ENCODE measurements at regions not wholly inside any gene's neighbourhood (a gene's known extent, or its start where the extent isn't known, plus 50 kb on each side); places are given as distances from the start of the nearest gene placed in this dataset.

GRCh38 chr3:30225021-30225420 lies 381.4 kb upstream of the TGFBR2 start:
- DNase-seq = no peak

- no peak for DNase-seq
Observed at GRCh38 chr3:30226601-30227151, 379.7 kb upstream of the TGFBR2 start.

DNA sequence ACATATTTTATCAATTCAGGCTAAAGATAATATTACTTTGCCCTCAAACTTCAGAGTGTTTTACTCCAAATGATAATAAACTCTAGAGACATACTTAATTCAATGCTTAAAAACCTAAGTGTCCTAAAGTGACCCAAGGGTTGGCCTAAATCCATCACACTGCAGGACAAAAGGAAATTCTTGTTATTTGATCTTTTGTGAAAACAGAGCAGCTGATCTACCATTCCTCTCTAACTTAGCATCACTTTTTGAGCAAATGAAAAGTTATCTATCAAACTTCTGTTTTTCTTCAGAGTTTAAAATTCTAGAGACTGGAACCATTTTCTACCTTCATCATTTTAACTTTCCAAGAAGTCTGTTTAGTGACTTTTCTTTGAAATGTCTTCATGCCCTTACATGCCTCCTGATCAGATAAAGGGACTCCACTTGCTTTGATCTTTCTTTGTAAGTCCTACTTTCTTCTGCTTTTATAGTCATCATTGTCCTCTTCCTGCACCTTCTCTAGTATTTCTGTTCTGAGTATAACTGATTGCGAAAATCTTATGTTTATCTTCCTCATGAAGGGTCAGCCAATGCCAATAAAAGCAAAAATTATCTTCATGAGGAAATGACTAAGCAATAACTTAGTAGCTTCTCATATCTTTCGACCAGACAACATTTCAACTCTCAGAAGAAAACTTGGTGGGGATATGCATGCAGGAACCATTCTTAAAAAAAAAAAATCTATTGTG lies 378.7 kb upstream of the TGFBR2 start:
- no peak for DNase-seq

DNA sequence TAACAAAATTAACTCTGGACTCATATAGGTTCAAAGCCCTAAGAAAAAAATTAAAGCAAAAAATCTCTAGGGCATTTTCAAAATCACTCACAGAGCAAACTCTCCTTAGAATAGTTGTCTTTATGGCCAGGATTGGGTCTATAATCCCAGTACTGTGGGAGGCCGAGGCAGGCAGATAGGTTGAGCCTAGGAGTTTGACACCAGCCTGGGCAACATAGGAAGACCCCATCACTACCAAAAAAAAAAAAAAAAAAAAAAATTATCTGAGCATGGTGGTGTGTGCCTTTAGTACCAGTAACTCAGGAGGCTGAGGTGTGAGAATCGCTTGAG lies 378.1 kb upstream of the TGFBR2 start:
- DNase-seq = no peak

GRCh38 chr3:30231277-30232141 lies 374.9 kb upstream of the TGFBR2 start:
- no peak for DNase-seq

GRCh38 chr3:30232142-30232541 lies 374.3 kb upstream of the TGFBR2 start:
- no peak for DNase-seq

GRCh38 chr3:30233913-30234646 lies 372.3 kb upstream of the TGFBR2 start:
- no peak for DNase-seq

DNA sequence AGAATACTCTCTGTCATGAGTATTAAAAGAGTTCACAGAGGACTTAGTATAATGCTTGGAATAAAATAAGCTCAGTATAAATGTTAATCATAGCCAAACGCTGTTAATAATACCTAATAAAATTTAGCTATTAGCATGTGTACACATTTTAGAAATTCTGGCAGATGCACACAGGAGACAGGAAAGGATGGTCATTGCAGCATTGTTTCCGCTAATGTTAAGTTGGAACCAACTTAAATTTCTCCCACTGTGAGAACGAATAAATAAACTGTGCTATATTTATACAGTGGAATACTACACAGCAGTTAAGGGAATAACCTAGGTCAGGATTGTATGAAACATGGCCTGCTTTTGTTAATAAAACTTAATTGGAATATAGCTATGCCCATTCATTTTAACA lies 370.4 kb upstream of the TGFBR2 start:
- no peak for DNase-seq

DNA sequence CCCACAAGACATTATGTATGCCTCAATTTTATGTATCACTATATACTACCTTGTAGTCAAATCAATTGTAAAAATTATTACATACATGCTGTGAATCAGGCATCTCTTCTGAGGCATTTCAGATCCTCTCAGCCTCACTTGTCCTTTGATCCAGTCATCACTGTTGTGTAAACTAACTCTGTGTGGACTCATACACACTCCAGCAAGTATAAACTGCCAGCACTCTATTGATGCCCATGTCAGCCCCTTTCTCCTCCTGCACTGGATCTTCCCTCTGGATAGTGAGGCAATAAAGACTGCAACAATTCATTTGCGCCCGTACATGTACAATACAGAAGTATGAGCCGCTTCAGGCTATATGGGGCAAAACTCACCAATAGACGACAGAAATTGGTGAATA lies 364.7 kb upstream of the TGFBR2 start:
- DNase-seq = no peak

DNA sequence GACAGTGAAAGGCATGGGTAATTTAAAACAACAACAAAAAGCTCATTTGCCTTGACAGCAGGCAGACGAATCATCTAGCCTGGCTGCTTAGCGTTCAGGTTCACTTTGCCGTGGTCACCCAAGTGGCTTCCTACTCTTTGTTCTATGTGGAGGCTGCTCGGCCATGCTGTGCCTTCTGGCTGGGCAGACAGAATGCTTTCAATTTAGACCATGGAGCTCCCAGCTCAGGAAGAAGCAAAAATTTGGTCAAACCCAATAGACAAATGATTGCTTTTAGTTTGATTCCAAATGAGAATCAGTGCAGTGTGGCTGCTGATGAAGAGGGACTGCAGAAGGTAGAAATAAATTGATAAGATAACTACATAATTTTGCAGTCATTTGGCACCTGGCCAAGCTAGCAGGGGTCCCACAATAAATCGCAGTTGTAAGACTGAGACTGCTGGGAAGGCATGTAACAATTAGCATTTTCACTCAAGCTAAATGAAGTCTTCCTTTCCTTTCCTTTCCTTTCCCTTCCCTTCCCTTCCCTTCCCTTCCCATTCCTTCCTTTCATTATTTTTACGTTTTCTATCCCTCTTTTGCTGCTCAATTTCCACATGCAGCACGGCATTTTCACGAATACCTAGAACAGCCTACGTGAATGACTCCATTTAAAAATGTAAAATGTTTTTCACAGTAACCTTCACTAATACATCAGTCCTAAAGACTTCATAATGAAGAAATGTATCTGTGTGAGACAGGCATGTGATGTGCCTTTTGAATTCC lies 360.4 kb upstream of the TGFBR2 start:
- DNase-seq = no peak

DNA sequence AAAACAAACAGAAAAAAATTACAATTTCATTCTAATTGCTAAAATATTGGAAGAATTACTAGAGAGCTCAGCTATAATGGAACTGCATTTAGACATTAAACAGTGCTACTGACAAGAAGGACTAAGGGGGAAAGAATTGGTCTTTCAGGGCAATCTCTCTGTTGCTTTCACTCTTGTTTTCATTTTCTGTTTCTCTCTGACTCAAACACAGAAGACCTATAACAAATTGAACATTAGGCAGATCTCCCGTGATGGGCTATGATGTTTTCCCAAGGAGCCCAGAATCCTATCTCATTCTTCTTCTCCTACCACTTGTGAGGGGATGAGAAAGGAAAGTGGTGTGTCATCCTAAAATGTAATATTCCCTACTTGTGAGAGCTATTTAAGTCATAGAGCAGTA lies 358.0 kb upstream of the TGFBR2 start:
- DNase-seq = no peak

- no peak for DNase-seq
Observed at GRCh38 chr3:30252474-30252873, 353.9 kb upstream of the TGFBR2 start.

DNA sequence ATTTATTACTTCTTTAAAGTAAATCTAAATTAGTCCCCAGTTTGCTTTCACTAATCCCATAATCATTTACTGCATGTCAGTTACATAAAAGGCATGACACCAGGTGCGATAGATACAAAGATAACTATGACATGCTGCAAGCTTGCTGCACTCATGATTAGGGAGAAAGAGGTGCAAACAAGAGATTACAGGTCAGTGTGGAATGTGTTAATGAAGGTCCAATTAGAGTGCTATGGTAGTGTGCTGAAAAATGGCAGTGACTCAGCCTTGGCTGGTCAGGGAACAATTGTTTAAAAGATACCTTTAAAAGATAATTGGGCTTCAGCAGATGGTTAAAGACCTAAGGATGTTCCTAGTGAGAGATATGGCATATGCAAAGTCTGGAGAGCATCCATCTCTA lies 352.6 kb upstream of the TGFBR2 start:
- no peak for DNase-seq

DNA sequence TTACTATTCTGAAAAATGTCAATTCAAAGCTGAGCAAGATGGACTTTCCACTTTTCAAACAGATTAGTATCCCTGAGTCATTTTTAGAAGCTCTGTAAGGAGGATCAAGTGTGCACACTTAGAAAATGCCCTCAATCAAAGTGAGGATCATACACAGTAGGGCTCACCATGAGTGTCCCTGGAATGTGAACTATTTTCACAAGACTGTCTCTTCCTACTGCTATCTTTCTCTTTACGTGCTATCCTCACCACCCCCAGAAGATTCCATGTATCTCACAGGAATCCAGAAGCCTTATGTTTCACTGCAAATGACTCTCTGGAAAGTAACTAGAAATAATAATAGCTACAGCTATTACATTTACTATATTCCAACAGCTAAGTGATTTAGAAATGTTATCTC lies 349.9 kb upstream of the TGFBR2 start:
- DNase-seq = no peak

- DNase-seq = no peak
Observed at GRCh38 chr3:30258426-30259392, 347.7 kb upstream of the TGFBR2 start.

DNA sequence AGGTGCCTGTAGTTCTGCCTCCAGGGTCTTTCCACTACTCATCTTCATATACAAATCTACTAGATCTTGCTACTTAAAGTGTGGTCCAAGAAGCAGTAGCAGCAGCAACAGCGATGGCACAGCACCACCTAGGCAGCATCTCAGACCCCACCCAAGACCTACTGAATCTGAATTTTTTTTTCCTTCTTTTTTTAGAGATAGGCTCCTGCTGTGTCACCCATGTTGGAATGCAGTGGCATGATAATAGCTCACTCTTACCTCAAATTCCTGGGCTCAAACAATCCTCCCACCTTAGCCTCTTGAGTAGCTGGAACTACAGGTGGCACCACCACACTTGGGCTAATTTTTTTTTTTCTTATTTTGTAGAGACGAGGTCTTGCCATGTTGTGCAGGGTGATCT lies 346.7 kb upstream of the TGFBR2 start:
- no peak for DNase-seq

DNA sequence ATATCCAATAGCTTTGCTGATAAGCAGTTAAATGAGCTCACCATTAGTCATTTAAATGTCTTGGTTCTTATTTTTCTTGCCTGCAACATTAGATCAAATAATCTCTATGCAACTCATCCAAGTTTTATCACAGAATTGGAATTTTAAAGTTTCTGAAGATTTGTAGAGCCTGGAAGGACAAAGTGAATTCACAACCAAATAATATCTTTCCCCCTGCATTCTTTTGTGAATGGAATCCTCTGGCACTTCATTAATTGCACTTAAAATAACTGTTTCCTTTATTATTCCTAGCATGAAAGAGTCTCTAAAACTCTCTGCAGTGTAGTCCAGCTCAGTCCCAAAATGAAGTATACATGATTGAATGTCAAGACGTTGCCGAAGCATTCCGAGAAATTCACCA lies 345.6 kb upstream of the TGFBR2 start:
- DNase-seq = no peak

DNA sequence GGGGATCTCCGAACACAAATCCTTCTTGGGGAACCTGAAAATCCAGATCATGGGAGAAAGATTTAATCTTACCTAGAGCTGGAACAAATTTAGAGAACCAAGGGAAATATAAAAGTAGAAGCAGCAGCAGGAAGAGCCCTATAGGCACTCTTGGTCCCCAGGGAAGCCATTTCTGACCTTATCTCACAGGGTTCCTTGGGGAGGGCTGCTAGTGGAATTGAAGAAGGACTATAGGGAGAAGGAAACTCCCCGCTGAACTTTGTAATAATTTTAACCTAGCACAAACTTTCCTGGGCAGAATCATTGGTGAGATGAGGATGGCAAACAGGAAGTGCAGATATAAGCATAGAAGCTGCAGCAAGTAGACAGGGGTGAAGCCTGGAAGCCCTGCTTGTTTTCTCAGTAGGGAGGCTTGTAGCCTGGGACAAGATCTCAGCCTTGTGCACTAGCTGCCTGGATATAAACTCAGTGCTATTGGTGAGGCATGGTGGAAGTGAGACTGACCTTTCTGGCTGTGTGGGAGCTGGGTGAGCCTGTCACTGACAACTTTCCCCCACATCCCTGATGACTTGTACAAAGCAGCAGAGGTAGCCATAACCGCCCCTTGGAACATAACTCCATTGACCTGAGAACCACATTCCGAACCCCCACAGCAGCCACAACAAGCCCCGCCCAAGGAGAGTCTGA lies 343.0 kb upstream of the TGFBR2 start:
- DNase-seq = no peak

DNA sequence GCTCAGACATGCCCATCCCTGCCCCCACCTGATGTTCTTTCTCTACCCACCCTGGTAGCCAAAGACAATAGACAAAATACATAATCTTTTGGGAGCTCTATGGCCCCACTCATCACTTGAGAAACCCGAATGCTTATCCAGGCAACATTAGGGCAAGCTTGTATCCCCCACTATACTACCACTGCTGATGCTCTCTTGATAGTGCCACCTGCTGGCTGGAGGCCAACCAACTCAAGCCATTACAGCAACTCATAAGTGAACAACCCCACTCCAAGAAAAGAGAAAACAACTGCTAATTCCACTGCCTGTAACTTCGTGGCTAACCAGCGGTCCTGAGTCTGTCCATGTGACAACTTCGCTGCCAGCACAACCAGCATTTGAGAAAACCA lies 342.5 kb upstream of the TGFBR2 start:
- no peak for DNase-seq

DNA sequence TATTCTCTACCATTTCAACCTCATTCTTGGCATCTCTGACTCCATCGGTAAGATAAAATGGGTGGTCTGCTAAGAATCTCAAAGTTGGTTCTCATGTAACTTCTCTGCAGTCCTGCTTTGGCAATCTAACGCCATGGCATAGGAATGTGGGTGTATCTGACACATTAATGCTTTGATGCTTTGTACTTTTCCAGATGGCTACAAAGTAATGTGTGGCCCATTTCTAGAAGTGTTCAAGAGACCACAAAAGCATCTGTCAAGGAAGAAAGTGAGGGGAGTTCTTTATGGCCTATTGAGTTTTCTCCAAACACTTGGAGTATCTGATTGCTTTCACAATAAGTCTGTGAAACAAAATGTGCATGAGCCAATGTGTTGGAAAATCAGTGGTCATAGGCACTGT lies 339.9 kb upstream of the TGFBR2 start:
- DNase-seq = no peak

GRCh38 chr3:30268288-30268687 lies 338.1 kb upstream of the TGFBR2 start:
- no peak for DNase-seq
